ENCODE measurements at regions not wholly inside any gene's neighbourhood (a gene's known extent, or its start where the extent isn't known, plus 50 kb on each side); places are given as distances from the start of the nearest gene placed in this dataset.

DNA sequence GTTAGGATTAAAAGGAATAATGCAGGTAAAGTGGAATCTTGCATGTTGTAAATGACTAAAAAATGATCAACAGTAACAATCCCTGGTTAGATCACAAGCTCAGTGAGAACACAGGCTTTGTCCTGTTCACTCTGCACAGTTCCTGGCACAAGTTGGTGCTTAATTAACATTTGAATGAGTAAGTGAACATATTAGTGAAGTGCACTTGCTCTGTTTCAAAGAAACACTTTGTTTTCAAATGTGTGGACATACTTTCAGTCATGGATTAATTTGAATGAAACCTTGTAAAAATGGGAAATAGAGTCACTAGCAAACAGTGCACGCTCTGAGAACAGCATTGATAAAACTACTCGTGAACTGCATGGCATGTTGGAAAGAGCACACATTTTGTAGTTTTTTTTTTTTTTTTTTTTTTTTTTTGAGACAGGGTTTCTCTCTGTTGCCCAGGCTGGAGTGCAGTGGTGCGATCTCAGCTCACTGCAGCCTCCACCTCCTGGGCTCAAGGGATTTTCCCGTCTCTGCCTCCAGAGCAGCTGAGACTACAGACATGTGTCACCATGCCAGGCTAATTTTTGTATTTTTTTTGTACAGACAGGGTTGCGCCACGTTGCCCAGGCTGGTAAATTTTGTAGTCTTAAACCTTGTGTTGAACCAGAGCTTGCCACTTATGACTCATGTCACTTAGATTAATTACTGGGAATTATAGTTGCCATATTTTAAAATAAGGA lies 159.9 kb downstream of the LURAP1L start:
- H3K9me3 ChIP-seq (ENCODE audit: control insufficient read depth, low read length): no peaks in the 10 kb centered on the region
- ATAC-seq (no peak), DNase-seq (no peak)
- H3K27ac ChIP-seq (ENCODE audit: low read length): no peak overlapping the region
- no peak overlapping the region for H3K4me3 ChIP-seq (ENCODE audit: low read length)
- no peaks in the 10 kb centered on the region for H3K27me3 ChIP-seq (ENCODE audit: control insufficient read depth, insufficient read depth)
- 76% methylated on average over 6 of the region's 6 CpGs for WGBS
- H3K4me1 ChIP-seq (ENCODE audit: control insufficient read depth, insufficient read depth, low read length): no peaks in the 10 kb centered on the region
- intact Hi-C loops (cut with DNase I): loop anchor here in 1 of 4 donors (10.0 kb wide), 1 partner anchor 50 kb away; no protein-coding TSS in a partner anchor

DNA sequence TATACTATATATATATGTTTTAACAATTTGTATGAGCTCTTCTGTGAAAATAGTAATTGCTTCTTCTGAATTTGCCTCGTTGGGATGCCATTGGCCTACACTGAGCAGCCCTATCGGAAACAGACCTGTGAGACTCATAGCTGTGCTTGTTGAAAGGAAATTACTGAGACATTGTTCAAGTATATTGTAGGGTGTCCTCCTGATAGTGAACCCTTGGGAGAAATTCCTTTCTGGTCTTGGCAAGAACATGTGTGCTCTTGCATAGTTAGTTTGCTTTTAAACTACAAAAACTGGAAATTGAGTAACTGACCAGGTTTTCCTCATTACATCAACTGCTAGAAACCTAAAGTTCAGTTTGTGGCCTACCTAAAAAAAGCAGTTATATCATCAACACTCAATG lies 160.9 kb downstream of the LURAP1L start:
- no peak overlapping the region for H3K4me3 ChIP-seq (ENCODE audit: low read length)
- intact Hi-C loops (cut with DNase I): loop anchor here in 1 of 4 donors (10.0 kb wide), 1 partner anchor 51 kb away; no protein-coding TSS in a partner anchor
- H3K27ac ChIP-seq (ENCODE audit: low read length): no peak overlapping the region
- 47% methylated on average over 2 of the region's 2 CpGs for WGBS
- H3K27me3 ChIP-seq (ENCODE audit: control insufficient read depth, insufficient read depth): no peaks in the 10 kb centered on the region
- H3K9me3 ChIP-seq (ENCODE audit: control insufficient read depth, low read length): no peaks in the 10 kb centered on the region
- peak; percentile 54 to 57 for ATAC-seq
- no peaks in the 10 kb centered on the region for H3K4me1 ChIP-seq (ENCODE audit: control insufficient read depth, insufficient read depth, low read length)
- DNase-seq: no peak

DNA sequence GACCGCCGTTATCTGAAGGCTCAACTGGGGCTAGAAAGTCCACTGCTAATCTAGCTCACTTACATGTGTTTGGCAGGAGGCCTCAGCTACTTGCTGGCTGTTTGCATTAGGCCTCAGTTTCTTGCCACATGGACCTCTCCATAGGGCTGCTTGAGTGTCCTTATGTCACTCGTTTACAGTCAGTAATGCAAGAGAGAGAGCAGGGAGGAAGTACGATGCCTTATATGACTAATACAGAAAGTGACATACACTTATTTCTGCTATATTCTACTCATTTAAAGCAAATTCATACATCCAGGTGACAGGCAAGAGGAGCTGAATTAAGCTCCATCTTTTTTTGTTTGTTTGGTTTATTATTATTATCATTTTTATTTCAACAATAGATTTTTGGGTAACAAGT lies 179.6 kb downstream of the LURAP1L start:
- Histone ChIP-seq H3K27ac (ENCODE audit: low read length) (no peak overlapping the region), H3K4me1 (ENCODE audit: control insufficient read depth, insufficient read depth, low read length) (no peaks in the 10 kb centered on the region), H3K4me3 (ENCODE audit: low read length) (no peak overlapping the region), H3K27me3 (ENCODE audit: control insufficient read depth, insufficient read depth) (no peaks in the 10 kb centered on the region), H3K9me3 (ENCODE audit: control insufficient read depth, low read length) (peaks cover 5% of the 10 kb centered on the region)
- intact Hi-C loops (cut with DNase I): no loop called here
- ATAC-seq (no peak), DNase-seq (no peak)
- WGBS: 94% methylated on average over 4 of the region's 4 CpGs

DNA sequence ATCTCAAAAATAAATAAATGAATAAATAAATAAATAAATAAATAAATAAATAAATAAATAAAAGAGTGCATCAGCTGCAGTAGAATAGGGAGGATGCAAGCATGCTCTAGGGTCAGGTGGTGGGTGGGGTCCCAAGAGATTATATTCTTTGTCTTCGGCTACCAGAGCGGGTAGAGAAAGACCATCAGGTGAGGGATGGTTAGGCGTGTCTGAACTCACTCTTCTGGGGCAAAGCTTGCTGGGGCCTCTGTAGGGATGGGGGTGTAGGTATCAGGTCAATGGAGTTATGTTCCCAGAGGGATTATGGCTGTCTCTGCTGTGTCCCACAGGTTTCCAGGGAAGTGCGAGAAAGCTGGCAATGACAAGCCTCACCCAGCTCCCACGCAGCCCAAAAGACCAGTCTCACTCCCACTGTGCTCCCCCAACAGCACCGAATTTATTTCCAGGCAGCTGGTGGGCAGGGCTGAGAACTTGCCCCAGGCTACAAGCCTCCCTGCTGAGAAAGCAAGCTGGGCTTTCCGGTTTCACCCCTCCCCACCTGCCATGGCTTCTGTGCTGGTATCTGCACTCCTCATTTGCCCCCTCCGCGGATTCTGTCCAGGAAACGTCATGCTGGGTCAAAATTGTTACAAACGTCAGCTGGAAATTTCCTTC lies 180.8 kb downstream of the LURAP1L start:
- 75% methylated on average over 11 of the region's 11 CpGs for WGBS

DNA sequence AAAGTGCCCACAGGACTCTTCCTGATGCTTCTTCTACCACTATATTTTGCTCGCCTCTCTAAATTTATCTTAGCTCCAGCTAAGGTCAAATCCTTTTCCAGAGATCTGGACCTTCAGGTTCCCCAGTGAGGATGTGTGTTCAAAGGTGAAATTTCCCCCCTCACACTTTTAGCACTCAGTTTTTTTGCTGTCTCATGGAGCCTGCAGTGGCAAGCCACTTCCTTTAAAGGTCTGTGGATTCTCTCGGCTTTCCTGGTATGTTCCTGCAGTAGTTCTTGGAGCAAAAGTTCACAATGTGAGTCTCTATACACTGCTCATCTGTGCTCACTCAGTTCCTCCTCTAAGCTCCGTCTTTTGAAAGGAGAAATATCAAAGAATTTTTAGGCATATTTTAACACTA lies 181.4 kb downstream of the LURAP1L start:
- ATAC-seq: no peak
- no peak for DNase-seq

More for the DNA sequence above, 180.8 kb downstream of the LURAP1L start:
- DNase-seq: no peak
- no peak overlapping the region for H3K27ac ChIP-seq (ENCODE audit: low read length)
- H3K4me1 ChIP-seq (ENCODE audit: control insufficient read depth, insufficient read depth, low read length): no peaks in the 10 kb centered on the region
- peaks cover 5% of the 10 kb centered on the region for H3K9me3 ChIP-seq (ENCODE audit: control insufficient read depth, low read length)
- ATAC-seq: no peak
- H3K27me3 ChIP-seq (ENCODE audit: control insufficient read depth, insufficient read depth): no peaks in the 10 kb centered on the region
- no peak overlapping the region for H3K4me3 ChIP-seq (ENCODE audit: low read length)
- intact Hi-C loops (cut with DNase I): no loop called here

DNA sequence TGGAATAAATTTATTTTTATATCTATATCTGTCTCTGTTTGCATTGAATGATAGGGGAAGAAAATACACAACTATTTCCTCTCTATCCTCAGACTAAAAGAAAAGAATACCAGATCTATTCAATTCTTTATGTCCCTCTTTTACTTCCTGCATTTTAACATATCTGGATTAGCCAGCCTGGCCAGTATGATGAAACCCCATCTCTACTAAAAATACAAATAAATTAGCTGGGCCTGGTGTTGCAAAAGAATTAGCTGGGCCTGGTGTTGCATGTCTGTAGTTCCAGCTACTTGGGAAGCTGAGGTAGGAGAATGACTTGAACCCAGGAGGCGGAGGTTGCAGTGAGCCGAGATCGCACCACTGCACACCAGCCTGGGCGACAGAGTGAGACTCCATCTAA lies 182.0 kb downstream of the LURAP1L start:
- intact Hi-C loops (cut with DNase I): no loop called here
- no peak overlapping the region for H3K4me3 ChIP-seq (ENCODE audit: low read length)
- no peaks in the 10 kb centered on the region for H3K27me3 ChIP-seq (ENCODE audit: control insufficient read depth, insufficient read depth)
- DNase-seq: no peak
- peaks cover 5% of the 10 kb centered on the region for H3K9me3 ChIP-seq (ENCODE audit: control insufficient read depth, low read length)
- 98% methylated on average over 4 of the region's 4 CpGs for WGBS
- no peak for ATAC-seq
- H3K4me1 ChIP-seq (ENCODE audit: control insufficient read depth, insufficient read depth, low read length): no peaks in the 10 kb centered on the region
- H3K27ac ChIP-seq (ENCODE audit: low read length): no peak overlapping the region

More for the DNA sequence above, 181.4 kb downstream of the LURAP1L start:
- WGBS: 15% methylated on average over 3 of the region's 3 CpGs
- intact Hi-C loops (cut with DNase I): no loop called here
- peaks cover 5% of the 10 kb centered on the region for H3K9me3 ChIP-seq (ENCODE audit: control insufficient read depth, low read length)
- H3K27me3 ChIP-seq (ENCODE audit: control insufficient read depth, insufficient read depth): no peaks in the 10 kb centered on the region
- no peaks in the 10 kb centered on the region for H3K4me1 ChIP-seq (ENCODE audit: control insufficient read depth, insufficient read depth, low read length)
- no peak overlapping the region for H3K27ac ChIP-seq (ENCODE audit: low read length)
- no peak overlapping the region for H3K4me3 ChIP-seq (ENCODE audit: low read length)

DNA sequence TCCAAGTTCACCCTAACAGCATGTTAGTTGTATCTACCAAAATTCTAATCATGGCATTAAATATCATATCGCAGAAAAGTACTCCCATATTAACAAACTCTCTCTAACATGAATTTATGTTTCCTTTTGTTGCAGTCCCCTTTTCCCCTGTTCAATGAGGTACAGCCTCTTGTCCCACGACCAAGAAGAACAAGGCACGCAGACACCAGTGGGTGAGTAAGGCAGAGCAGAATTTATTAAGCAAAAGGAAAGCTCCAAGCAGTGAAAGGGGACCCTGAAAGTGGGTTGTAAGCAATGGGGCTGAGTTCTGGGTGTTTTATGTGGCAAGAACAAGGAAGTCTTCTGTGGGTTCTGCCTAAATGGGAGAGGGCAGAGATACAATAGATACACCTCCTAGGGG lies 183.5 kb downstream of the LURAP1L start:
- no peaks in the 10 kb centered on the region for H3K4me1 ChIP-seq (ENCODE audit: control insufficient read depth, insufficient read depth, low read length)
- H3K4me3 ChIP-seq (ENCODE audit: low read length): no peak overlapping the region
- no peak for DNase-seq
- no peak for ATAC-seq
- no peaks in the 10 kb centered on the region for H3K27me3 ChIP-seq (ENCODE audit: control insufficient read depth, insufficient read depth)
- 96% methylated on average over 3 of the region's 3 CpGs for WGBS
- H3K9me3 ChIP-seq (ENCODE audit: control insufficient read depth, low read length): peaks cover 5% of the 10 kb centered on the region
- intact Hi-C loops (cut with DNase I): no loop called here
- no peak overlapping the region for H3K27ac ChIP-seq (ENCODE audit: low read length)

DNA sequence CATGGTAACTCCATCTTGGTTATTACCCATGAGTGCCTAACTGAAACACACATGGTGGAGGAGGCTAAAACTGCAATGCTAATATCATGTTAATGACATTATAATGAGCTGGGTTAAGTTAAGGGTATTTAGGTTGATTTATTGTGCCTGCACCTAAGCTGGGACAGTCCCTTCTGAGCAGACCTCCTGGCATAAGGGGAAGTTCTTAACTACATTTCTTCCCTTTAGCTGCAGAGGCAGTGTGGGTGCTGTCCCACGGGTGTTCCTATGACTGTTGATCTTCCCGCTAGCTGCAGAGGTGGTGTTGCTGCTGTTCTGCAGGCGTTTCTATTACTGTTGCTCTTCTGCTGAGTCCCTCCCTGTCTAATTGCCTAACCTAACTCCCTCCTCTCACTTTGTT lies 183.9 kb downstream of the LURAP1L start:
- DNase-seq (no peak), ATAC-seq (no peak)
- intact Hi-C loops (cut with DNase I): no loop called here
- Histone ChIP-seq H3K4me3 (ENCODE audit: low read length) (no peak overlapping the region), H3K27me3 (ENCODE audit: control insufficient read depth, insufficient read depth) (no peaks in the 10 kb centered on the region), H3K4me1 (ENCODE audit: control insufficient read depth, insufficient read depth, low read length) (no peaks in the 10 kb centered on the region), H3K27ac (ENCODE audit: low read length) (no peak overlapping the region), H3K9me3 (ENCODE audit: control insufficient read depth, low read length) (peaks cover 5% of the 10 kb centered on the region)
- WGBS: 60% methylated on average over 3 of the region's 3 CpGs

DNA sequence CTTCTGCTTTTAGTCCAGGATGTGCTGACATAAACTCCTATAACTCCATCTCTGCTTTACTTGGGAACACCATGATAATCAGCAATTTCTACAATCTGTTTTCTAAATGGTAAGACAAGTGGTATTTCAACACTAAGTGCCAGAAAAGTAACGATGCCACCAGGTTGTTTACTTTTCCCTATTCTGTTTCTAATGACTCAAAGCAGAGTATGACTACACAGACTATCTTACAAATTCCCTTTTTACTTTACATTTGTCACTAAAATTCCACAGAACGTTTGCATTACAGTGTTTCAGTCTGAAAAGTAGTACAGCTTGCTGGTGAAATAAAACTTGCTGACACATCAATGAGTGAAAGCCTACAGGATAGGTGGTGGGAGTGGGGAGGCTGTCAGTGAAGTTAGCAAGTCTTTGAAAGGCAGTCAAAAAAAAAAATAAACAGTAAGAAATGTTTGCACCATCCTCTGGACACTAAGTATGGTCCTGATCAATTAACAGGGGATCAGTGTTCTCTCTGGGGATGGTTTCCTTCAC lies 186.5 kb downstream of the LURAP1L start:
- intact Hi-C loops (cut with DNase I): no loop called here
- whole genome bisulfite sequencing: 42% methylated on average over 2 of the region's 2 CpGs
- no peak overlapping the region for H3K4me3 ChIP-seq (ENCODE audit: low read length)
- DNase-seq (no peak), ATAC-seq (no peak)
- peaks cover 5% of the 10 kb centered on the region for H3K9me3 ChIP-seq (ENCODE audit: control insufficient read depth, low read length)
- H3K27me3 ChIP-seq (ENCODE audit: control insufficient read depth, insufficient read depth): no peaks in the 10 kb centered on the region
- no peak overlapping the region for H3K27ac ChIP-seq (ENCODE audit: low read length)
- H3K4me1 ChIP-seq (ENCODE audit: control insufficient read depth, insufficient read depth, low read length): no peaks in the 10 kb centered on the region

DNA sequence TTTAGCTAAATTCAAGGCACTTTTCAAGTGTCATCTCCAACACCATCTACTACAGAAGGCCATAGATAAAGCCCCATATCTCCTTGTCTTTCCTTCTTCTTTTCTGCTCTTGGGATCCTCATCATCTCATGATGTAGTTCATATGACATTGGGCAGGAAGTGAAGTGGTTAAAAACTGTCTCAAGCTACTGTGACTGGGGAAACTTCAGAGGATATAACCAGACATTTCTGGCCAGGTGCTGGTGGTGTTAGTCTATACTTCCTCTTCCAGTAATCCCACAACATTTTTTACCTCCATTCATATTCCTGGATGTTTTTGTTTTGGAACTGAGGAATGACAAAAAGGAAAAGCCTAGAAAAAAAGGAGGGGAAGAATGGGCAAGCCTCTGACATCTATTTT lies 188.7 kb downstream of the LURAP1L start:
- no peak overlapping the region for H3K27ac ChIP-seq (ENCODE audit: low read length)
- no peaks in the 10 kb centered on the region for H3K4me1 ChIP-seq (ENCODE audit: control insufficient read depth, insufficient read depth, low read length)
- H3K9me3 ChIP-seq (ENCODE audit: control insufficient read depth, low read length): peaks cover 2% of the 10 kb centered on the region
- no peaks in the 10 kb centered on the region for H3K27me3 ChIP-seq (ENCODE audit: control insufficient read depth, insufficient read depth)
- intact Hi-C loops (cut with DNase I): no loop called here
- no peak for ATAC-seq
- no peak for DNase-seq
- H3K4me3 ChIP-seq (ENCODE audit: low read length): no peak overlapping the region

DNA sequence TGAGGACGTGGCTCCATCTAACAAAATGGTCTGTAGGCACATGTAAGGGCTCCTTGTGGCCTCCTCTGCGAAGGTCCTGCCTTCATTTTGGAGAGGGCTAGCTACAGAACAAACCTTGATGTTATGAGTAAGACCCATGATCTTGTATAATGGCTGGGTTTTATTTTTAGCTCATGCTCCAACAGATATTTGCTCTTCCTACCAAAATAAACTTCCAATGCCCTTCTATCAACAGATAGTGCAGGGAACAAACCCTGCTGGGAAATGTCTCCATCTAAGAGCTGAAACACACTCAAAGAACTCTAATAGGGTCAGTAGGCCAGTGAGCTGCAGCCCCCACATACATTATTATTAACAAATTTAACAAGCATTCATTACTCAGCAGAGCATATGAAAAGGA lies 189.5 kb downstream of the LURAP1L start:
- H3K4me3 ChIP-seq (ENCODE audit: low read length): no peak overlapping the region
- WGBS: 90% methylated on average over 2 of the region's 2 CpGs
- intact Hi-C loops (cut with DNase I): no loop called here
- ATAC-seq: peak; percentile 26 to 61
- no peaks in the 10 kb centered on the region for H3K9me3 ChIP-seq (ENCODE audit: control insufficient read depth, low read length)
- H3K27ac ChIP-seq (ENCODE audit: low read length): no peak overlapping the region
- no peak for DNase-seq
- H3K27me3 ChIP-seq (ENCODE audit: control insufficient read depth, insufficient read depth): no peaks in the 10 kb centered on the region
- no peaks in the 10 kb centered on the region for H3K4me1 ChIP-seq (ENCODE audit: control insufficient read depth, insufficient read depth, low read length)

Data from right cardiac atrium (tissue), 5 donors.